GM21528 (cell line): ENCODE measurements at regions not wholly inside any gene's neighbourhood (a gene's known extent, or its start where the extent isn't known, plus 50 kb on each side); places are given as distances from the start of the nearest gene placed in this dataset.
"Not testable (repeated sequence)": the region's sequence is repeated elsewhere in the genome, so short reads cannot be mapped to it uniquely, and the experiment has no call there.

Experiments
- ATAC-seq: cut with Tn5 transposase; IDR thresholded peaks from one replicate; pipeline ENCODE4 v1.9.1; 2021; ENCODE audit warnings: mild to moderate bottlenecking, moderate library complexity; ENCODE audit not compliant: unreplicated experiment, low FRiP score

DNA sequence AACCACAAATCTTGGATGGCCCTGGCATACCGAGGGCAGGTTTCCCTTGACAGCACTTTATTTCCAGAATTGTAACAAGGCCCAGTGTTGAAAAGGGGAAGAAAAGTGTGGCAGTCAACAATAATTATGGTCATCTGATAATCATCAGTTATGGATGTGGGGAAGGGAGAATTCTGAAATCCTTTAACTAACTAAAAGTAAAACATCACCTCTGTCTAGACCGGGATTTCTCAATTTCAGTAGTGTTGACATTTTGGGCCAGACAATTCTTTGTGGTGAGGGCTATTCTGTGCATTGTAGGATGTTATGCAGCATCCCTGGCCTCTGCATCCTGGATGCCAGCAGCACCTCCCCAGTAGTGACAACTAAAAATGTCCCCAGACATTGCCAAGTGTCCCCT is 140.4 kb downstream of the PSAT1 start:
- ATAC-seq = no peak

DNA sequence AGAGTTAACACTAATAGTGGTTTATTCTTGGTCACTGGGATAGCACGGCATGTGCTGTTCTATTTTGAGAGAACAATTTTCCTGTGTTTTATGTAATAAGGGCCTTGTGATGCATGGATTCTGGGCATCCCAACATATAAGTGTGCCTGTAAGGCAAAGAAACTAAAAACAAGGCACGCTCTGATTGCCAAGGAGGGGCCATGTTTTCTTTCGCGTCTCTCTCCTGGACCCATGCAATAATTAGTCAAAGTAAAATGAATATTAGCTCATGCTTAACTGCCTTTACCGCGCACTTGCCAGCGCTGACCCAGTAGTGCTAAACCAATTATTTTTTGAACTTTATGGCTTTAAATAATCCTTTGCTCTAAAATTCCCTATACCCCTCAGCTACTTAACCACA is 140.9 kb downstream of the PSAT1 start:
- no peak for ATAC-seq

DNA sequence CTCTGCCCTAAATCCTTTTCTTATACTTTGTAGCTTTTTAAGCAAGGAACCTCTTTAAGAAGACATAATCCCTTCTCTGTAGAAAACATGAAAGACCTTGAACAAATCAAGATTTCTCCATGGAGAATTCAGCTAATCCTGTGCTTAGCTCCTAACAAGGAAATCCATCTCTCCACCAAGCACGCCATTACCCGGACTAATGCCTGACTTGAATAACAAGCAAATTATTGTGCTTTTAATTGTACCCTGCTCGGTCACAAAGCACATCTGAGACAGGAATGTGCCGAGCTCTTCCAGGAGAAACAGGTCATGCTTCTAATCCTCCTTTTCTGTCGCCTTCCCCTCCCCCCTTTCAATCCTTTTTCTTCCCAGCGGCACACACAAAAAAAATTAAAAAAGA is 141.3 kb downstream of the PSAT1 start:
- ATAC-seq = no peak

DNA sequence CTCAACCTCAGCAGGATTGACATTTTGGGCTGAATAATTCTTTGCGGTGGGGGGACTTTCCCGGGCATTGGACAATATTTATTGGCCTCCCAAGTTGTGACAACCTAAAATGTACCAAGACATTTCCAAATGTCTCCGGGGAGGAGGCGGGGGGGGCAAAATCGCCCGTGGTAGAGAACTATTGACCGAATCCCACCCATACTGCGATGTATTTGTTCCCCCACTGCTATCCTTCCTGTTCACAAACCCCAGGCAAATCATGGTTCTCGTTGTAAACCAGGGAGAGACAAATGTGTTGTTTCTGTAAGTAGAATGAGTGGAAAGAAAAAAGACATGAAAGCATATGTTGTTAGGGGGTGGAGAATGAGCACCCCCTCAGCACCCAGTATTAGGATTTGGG is 141.9 kb downstream of the PSAT1 start:
- ATAC-seq = no peak

DNA sequence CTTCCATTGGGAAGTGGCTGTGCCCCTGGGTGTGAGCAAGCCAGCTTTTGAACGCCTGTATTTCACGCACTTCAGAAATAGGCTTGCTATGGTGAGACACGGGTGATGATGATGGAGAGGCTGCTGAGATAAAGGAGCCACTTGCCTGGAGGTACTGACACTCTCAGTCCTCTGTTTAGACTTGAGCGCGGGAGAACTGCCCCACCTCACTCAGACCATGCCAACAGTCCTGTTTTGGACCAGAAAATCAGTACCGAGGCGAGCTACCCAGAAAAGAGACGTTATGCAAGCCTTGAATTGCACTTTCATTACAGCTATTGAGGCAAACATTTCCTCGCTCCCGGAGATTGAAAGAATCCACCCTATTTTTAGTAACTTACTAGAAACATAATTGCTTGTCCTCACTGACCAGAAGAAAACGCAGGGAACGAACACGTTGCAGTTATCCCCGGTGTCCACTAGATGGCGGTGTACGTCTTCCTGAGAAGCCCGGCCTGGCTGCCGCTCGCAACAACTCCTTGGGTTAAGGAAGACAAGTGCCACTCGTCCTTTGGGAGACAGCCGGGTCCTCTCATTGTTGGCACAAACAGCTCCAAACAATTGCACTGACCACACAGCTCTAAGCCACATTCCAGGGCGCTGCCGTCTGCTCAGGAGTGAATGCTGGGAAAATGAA is 142.4 kb downstream of the PSAT1 start:
- peak; percentile 82 for ATAC-seq

DNA sequence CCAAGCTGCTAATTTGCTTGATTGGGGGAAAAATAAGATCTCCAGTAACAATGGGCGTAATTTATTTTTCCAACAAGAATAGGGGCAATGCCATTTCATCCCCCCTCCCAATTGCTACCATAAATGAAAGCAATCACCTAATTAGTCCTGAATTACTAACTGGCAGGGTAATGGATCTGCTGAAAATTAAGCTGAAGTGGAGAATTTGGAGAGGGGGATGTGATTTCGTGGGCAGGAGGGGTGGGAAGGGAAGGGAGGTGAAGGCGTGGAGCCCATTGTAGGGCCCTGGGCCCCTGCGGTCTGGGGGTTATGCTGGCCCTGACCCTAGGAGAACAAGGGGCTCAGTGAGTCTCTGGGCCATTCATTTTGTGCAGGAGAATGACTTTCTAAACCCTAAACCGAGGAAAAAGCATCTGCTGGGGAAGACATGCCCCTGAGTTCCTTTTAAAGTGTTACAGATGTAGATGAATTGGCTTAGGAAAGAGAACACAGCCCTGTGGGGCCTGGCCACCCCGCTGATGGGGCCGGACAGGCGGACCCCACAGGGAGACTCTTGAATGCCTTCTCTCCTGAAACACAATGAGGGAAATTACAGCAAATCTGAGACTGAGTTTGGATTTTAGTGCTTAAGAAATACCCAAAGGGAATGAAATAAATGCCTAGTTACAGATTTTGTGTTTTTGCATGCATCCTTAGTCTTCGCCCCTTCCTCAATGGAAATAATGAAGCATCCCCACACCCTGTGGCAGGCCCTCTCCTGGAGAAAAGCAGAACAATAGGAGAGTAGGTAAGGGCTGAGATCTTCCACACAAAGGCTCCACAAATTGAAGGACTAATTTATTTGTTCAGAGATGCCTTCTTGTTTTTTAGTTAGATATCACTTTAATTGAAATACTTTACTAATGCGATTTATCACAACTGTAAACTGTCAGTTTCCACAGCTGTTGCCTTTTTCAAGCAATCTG is 143.2 kb downstream of the PSAT1 start:
- no peak for ATAC-seq

DNA sequence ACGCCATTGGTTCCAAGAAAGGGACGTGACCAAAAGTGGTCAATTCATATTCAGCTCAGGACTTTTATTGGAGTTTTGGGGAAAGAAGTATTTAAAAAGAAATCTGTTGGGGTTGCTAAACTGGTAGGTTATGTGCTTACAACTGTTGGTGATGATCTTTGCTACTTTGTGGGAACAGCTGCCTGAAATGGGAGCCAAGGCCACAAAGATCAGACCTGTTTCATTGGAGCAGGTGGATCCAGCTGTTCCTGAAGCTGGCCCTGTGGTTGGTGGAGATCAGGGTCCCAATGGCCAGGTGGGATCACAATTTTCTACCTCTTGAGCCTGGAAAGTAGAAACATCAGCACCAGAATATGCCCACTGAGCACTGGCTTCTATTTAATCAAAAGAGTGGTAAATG is 144.5 kb downstream of the PSAT1 start:
- no peak for ATAC-seq

DNA sequence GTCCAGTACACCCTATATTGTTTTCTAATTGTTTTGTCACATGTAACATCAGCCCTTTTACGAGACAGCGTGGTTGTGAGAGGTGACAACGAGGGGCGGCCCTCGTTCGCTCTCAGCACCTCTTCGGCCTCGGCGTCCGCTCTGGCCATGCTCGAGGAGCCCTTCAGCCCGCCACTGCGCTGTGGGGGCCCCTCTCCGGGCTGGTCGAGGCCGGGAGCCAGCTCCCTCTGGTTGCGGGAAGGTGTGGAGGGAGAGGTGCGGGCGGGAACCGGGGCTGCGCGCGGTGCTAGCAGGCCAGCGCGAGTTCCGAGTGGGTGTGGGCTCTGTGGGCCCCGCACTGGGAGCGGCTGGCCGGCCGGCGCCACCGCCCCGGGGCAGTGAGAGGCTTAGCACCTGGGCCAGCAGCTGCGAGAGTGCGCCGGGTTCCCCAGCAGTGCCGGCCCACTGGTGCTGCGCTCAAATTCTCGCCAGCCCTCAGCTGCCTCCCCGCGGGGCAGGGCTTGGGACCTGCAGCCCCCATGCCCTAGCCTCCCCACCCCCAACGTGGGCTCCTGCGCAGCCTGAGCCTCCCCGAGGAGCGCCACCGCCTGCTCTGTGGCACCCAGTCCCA is 145.0 kb downstream of the PSAT1 start:
- ATAC-seq = no peak

DNA sequence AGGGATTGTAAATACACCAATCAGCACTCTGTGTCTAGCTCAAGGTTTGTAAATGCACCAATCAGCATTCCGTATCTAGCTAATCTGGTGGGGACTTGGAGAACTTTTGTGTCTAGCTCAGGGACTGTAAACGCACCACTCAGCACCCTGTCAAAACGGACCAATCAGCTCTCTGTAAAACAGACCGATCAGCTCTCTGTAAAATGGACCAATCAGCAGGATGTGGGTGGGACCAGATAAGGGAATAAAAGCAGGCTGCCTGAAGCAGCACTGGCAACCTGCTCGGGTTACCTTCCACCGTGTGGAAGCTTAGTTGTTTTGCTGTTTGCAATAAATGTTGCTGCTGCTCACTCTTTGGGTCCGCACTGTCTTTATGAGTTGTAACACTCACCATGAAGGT is 145.7 kb downstream of the PSAT1 start:
- not testable (repeated sequence) for ATAC-seq

DNA sequence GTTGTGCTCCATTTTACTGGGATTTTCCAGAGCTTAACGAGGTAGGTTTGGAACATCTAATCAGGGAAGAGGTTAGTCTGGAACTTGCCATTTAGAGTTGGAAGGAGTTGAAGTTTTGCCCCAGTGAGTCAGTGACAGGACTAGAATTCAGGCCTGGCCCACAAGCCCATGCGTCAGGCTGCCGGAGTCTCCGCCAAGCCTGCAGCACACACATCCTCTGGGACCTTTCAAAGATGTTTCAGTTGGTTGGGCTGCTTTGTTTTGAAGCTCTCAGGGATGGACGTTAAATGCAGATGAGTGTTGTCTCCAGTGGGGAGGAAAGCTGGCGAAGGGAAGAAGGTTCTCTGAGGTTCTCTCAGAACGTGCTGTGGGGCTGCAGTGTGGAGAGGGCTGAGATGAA is 147.0 kb downstream of the PSAT1 start:
- ATAC-seq = no peak

DNA sequence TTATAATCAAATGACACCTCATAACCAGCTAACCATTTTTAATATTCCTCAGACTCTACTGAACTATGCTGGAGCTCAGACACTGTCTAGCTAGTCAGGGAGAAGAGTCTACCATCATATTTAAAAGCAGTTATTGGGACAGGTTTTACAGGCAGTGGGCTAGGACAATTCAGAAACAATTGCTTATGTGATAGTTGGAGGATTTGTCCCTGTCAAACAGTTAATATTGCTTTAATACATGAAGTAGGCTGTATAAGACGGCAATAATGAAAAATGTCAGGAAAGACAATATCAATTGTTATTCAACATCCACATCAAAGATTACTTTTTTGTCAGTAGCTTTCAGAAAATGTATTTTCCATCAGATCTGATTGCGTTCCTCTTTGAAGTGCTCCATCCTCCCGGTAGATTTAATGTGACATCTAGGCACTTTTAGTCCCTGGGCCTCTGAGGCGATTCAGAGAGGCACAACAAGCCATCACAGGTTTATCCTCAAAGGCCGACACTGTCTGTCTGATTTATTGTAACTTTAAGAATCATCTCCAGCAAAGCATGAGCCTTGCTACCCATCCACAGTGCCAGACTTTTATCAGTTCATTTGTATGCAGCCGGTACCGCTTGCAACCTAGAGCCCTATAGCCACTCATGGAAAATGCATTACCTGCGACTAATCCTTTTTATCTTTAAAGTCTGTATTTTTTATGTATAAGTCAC is 152.2 kb downstream of the PSAT1 start:
- no peak for ATAC-seq

DNA sequence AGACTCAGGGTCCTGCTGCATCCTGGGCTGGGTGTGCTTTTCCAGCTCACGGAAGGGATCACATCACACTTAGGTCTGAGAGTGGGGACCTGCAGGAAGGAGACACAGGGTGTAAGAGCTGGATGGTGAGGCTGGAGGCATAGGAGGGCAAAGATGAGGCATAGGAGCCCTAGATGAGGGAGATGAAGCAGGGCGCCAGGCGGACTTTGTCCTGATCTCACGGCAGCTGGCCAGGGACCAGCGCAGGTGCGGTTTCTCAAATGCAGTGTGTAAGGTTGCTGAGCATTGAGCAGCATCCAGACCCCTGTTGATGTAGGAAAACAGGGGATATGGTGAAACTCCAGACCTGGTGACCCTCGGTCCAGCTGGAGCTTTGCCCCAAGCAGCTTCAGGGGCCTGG is 156.5 kb downstream of the PSAT1 start:
- ATAC-seq = no peak

DNA sequence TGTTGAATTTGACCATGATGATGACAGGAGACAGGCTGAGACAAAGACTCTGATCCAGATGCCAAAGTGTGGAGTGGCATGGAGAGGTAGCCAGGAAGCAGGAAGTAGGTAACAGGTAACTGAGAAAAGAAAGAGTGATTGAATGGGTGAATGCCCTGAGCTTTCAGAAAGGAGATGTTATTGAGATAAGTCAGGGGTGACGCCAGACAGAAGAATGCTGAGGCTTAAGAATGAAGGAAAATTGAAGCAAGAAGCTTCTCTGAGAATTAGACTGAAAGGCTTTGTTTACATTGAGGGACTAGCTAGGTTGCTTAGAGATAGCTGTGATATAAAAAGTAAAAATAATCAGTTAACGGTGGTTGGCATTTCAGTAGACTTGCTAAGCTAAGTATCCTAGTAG is 165.7 kb downstream of the PSAT1 start:
- ATAC-seq = no peak

DNA sequence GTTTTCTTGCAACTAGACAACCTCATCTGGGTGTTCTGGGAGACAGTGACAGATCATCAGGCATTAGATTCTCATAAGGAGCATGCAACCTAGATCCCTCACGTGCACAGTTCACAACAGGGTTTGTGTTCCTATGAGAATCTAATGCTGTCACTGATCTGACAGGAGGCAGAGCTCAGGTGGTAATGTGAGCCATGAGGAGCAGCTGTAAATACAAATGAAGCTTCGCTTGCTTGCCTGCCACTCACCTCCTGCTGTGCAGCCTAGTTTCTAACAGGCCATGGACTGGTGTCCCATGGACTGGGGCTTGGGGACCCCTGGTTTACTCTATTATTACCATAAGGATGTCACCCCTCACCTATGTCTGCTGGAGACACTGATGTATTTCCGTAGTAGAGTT is 166.8 kb downstream of the PSAT1 start:
- ATAC-seq = no peak

DNA sequence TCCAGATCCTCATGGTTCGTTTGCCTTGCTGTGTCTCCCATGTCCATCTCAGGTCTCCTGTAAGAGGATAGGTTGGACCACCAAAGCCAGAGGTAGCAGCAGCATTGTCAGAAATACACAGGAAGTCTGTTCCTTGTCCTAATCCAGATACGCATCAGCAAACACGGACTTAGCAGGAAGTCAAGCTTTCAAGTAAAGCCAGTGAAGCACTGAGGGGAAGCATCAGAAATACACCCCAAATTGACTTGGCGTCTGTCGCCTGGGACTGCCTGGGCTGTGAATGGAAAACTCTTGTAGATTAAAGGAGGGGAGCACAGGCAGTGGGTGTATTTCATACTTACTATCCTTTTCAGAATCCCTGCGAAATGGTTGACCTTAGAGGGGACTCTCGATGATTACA is 171.3 kb downstream of the PSAT1 start:
- no peak for ATAC-seq

DNA sequence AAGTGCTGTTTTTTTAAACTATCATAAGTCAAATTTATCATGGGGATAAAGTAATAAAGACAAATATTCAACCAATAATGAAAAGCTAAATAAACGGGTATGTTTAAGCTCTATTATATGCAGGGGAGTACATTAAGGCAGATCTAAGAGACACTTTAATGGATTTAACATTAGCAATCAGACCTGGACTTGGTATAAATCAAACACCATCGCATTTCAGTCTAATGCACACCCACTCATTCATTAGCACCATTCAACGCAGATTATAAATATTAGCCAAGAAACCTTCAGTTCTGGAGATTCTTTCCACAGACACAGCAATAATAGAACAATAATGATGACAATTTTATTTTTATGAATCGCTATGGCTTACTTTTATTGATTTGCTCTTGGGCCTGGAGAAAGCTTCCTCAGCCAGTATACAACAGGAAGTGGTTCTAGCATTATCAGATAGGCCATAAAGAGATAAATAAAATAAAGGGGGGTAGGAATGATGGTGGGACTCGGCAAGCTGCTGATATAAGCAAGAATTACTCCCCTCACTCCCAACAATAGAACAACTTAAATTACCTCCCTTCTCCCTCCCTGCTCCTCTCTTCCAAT is 172.2 kb downstream of the PSAT1 start:
- no peak for ATAC-seq

DNA sequence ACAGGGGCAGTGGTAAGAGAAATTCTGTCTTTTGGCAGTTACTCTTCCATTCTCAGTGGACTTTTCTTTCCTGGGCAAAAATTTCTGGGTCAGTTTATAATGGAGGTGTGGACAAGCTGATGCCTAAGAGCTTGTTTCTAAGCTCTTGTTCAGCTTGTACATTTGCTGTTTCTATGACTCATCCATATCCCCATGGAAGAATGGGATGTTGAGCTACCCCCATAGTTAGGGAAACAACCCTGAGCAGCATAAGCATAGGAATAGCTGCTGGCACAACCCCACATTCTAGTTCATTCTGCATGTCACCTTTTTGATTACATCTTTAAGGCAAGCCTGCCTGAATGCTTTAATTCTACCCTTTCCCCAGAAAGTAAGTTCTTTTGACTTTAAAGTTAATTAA is 173.3 kb downstream of the PSAT1 start:
- ATAC-seq = no peak

DNA sequence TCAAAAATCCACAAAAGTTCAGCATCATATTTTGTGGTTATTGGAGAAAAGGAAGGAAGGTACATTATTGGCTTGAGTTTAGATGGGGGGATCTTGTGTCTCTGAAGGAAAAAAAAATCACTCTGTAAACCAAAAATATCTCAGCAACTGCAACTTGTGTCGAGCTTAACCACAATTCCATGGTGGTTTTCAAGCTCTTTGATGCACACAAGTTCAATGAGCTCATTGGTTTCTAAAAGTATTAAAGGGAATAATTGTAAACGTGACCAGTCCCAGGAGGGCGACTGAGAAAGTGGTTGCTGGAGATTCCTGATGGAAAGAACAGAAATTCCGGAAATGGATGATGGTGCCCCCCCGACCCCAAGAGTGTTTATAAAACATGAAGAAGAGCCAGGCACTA is 173.8 kb downstream of the PSAT1 start:
- no peak for ATAC-seq

DNA sequence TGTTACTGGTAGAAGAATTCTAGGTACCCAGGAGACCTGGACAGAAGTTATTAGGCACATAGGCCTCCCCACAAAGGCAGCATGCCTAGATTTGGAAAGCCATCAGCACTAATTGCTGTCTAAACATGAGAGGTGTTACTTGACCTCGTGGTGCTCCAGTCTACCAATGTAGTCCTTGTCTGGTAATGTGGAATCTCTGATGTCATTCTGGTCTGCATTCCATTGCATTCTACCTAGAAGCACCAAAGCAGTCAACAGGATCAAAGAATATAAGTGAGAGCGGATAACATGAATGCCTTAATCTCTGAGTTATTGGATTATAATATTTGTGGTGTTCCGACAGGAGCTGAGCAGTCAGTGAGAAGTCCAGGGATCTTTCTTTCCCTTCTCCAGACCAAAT is 175.2 kb downstream of the PSAT1 start:
- ATAC-seq = no peak

DNA sequence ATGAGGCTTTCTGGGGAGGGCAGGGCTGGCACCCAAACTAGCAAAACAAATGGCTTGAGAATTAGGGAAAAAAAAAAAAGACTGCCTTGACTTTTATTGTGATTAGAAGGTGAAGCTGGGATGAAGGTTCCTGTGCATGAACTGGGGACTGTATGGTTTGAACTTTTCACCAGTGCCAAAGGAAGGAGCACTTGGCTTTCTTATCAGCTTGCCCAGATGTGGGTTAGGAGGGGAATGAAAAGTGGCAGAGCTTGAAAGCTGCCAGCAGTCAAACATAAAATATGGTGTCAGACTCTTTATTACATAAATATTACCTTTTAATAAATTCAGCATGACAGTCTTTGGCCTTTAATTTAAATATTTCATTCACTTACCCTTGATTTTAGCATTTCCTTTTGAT is 182.5 kb downstream of the PSAT1 start:
- no peak for ATAC-seq

DNA sequence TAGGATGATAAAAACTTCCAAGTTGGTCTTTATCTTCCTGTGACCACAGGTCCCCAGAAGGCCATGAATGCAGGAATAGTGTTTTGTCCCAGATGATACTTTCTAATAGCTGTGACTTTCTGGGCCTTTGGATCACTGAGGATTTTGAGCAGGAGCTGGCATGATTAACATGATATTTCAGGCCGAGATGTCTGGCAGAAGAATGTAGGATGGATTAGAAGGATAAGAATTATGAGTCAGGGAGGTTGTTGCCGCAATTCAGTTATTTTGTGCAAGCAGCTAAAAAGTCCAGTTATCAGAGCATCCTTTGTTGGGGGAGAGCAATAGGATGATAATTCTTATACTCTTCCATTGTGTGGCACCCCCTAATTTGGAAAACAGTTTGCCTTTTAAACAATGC is 189.7 kb downstream of the PSAT1 start:
- no peak for ATAC-seq
